ENCODE measurements at regions not wholly inside any gene's neighbourhood (a gene's known extent, or its start where the extent isn't known, plus 50 kb on each side); places are given as distances from the start of the nearest gene placed in this dataset.

DNA sequence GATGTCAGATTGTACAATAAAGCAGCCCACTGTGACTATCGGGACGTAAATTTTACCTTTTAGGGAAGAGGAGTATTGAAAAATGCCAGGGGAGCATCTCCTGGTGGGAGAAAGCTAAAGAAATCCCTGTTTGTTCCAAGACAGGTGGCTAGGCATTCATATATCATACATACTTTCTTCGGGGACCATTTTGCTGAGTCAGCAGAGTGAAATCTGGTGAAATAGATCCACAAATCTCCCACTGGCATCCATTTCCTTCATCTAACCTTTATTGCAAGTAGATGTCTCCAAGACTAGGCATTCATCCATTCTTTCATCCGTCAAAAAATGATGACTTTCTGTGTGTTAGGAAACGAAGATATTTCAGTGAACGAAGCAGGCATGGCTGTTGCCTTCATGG is 107.1 kb downstream of the BMP4 start:
- H3K4me3 ChIP-seq (ENCODE audit: low read length in 2 of 2): no peak overlapping the region
- H3K9me3 ChIP-seq (ENCODE audit: control insufficient read depth, low read length): no peaks in the 10 kb centered on the region
- H3K4me1 ChIP-seq (ENCODE audit: control insufficient read depth in 1 of 2, insufficient read depth in 2 of 2, low read length in 2 of 2): peaks cover 0 to 3% of the 10 kb centered on the region in 2 donors
- H3K27me3 ChIP-seq (ENCODE audit: control insufficient read depth in 1 of 2, insufficient read depth in 2 of 2, low read length in 1 of 2): no peaks in the 10 kb centered on the region
- H3K27ac ChIP-seq (ENCODE audit: low read depth in 1 of 2, low read length in 2 of 2): no peak overlapping the region
- 82 to 90% methylated on average over 6 of the region's 6 CpGs for WGBS, 2 donors
- DNase-seq: no peak
- no peak for ATAC-seq (ENCODE audit: low FRiP score)
- H3K36me3 ChIP-seq (ENCODE audit: control insufficient read depth in 1 of 2, insufficient read depth in 2 of 2, low read length in 1 of 2): no peaks in the 10 kb centered on the region
- intact Hi-C loops (cut with DNase I): no loop called here

DNA sequence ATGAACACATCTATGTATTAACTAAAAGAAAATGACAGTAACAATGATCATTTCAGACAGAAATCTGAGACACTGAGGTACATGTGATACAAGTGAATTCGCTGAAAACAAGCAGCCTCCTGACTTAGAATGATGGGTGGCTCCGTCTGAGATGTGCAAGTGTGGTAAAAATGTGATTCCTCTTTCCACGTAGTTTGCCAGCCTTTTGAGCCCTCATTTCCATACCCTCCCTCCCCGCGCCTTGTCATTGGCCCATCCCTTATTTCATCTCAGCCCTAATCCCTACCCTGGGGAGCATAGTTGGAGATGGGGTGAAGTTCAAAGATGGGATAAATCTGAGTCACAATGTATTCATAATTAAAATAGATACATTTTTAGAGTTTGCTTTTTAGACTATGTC is 107.8 kb downstream of the BMP4 start:
- H3K4me1 ChIP-seq (ENCODE audit: control insufficient read depth in 1 of 2, insufficient read depth in 2 of 2, low read length in 2 of 2): peaks cover 0 to 3% of the 10 kb centered on the region in 2 donors
- ATAC-seq (ENCODE audit: low FRiP score) (no peak), DNase-seq (no peak)
- intact Hi-C loops (cut with DNase I): no loop called here
- 96 to 97% methylated on average over 5 of the region's 5 CpGs for WGBS, 2 donors
- H3K36me3 ChIP-seq (ENCODE audit: control insufficient read depth in 1 of 2, insufficient read depth in 2 of 2, low read length in 1 of 2): no peaks in the 10 kb centered on the region
- no peaks in the 10 kb centered on the region for H3K27me3 ChIP-seq (ENCODE audit: control insufficient read depth in 1 of 2, insufficient read depth in 2 of 2, low read length in 1 of 2)
- H3K4me3 ChIP-seq (ENCODE audit: low read length in 2 of 2): no peak overlapping the region
- H3K9me3 ChIP-seq (ENCODE audit: control insufficient read depth, low read length): no peaks in the 10 kb centered on the region
- H3K27ac ChIP-seq (ENCODE audit: low read depth in 1 of 2, low read length in 2 of 2): no peak overlapping the region

DNA sequence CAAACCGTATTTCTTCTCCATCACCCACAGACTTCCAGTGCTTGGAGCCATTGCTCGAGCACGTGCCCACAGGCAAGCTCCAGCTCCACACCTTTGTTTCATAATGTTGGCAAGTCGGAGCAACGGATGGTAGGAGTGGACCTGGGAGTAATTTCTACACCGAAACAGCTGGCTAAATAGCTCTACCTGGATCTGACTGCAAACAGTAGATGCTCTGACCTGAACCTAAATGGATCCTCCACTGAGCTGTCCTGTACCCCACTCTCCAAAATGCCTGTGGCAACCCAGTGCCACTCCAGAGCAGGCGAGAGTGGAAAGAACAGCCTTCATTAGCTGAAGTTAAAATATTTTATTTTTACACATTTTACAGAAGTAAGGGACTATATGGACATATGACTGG is 108.7 kb downstream of the BMP4 start:
- ATAC-seq (ENCODE audit: low FRiP score) (no peak), DNase-seq (no peak)
- H3K27me3 ChIP-seq (ENCODE audit: control insufficient read depth in 1 of 2, insufficient read depth in 2 of 2, low read length in 1 of 2): no peaks in the 10 kb centered on the region
- H3K4me1 ChIP-seq (ENCODE audit: control insufficient read depth in 1 of 2, insufficient read depth in 2 of 2, low read length in 2 of 2): peaks cover under 1 to 3% of the 10 kb centered on the region in 2 donors
- H3K36me3 ChIP-seq (ENCODE audit: control insufficient read depth in 1 of 2, insufficient read depth in 2 of 2, low read length in 1 of 2): no peaks in the 10 kb centered on the region
- H3K27ac ChIP-seq (ENCODE audit: low read depth in 1 of 2, low read length in 2 of 2): no peak overlapping the region
- WGBS, 2 donors: 94 to 96% methylated on average over 7 of the region's 7 CpGs
- H3K9me3 ChIP-seq (ENCODE audit: control insufficient read depth, low read length): no peaks in the 10 kb centered on the region
- intact Hi-C loops (cut with DNase I): no loop called here
- H3K4me3 ChIP-seq (ENCODE audit: low read length in 2 of 2): no peak overlapping the region

DNA sequence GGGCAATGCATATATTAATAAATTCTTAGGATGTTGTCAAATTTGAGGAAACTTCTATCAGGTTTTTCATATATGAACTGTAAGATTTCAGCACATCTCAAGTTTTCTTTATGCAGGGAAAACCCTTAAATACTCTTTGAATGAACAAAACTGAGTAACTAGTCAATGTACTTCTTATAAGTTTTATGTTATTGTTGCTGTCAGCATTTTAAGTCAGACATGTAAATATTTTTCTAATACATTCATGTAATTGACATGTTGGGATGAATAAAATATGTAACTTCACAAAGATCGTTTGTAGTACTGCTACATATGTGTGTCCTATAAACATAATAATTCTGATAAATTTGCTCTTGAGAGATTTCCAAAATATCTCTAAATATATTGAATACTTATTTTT is 109.6 kb downstream of the BMP4 start:
- ATAC-seq (ENCODE audit: low FRiP score): no peak
- no peak overlapping the region for H3K27ac ChIP-seq (ENCODE audit: low read depth in 1 of 2, low read length in 2 of 2)
- intact Hi-C loops (cut with DNase I): no loop called here
- no peaks in the 10 kb centered on the region for H3K27me3 ChIP-seq (ENCODE audit: control insufficient read depth in 1 of 2, insufficient read depth in 2 of 2, low read length in 1 of 2)
- H3K4me1 ChIP-seq (ENCODE audit: control insufficient read depth in 1 of 2, insufficient read depth in 2 of 2, low read length in 2 of 2): peaks cover 2 to 3% of the 10 kb centered on the region in 2 donors
- H3K36me3 ChIP-seq (ENCODE audit: control insufficient read depth in 1 of 2, insufficient read depth in 2 of 2, low read length in 1 of 2): no peaks in the 10 kb centered on the region
- no peak for DNase-seq
- H3K4me3 ChIP-seq (ENCODE audit: low read length in 2 of 2): no peak overlapping the region
- H3K9me3 ChIP-seq (ENCODE audit: control insufficient read depth, low read length): no peaks in the 10 kb centered on the region
- WGBS, 2 donors: 78 to 83% methylated on average over 1 of the region's 1 CpG

DNA sequence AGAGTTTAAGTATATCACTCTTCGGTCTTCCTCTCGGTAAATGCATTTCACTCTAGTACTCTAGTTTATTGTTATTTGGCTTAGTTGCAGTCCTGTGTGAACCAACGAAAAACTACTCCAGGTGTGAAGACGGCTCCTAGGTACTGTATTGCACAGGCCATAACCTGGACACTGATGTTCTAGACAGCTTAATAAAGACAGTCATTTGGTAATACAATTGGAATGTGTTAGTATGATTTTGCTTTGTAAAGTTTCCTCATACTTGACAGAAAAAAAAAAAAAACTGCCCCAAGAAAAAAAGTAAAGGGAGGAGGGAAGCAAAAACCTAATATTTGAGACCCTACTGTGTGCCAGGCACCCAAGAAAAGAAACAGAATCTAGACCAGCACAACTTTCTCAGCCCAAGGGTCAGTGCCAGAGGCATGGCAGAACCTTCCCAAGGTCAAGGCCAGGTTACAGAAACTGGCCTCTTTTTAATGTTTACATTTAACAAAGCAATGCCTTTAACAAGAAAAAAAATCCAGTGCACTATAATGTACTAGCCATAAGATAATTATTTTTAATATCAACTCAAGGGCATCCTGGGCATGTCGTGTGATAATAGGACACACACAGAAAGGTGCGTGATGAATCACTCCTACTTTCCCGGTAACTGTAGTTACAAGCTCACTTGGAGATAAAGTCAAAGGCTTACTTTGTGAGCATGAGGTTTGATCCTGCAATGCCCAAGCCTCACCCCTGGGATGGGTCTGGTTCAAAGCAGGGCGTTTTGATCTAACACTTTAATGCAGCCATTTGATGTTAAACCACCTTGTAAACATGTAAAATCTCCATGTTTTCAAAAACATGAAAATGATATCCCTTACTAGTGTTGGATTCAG is 110.6 kb downstream of the BMP4 start:
- WGBS, 2 donors: 91 to 93% methylated on average over 8 of the region's 8 CpGs
- intact Hi-C loops (cut with DNase I): no loop called here
- no peaks in the 10 kb centered on the region for H3K9me3 ChIP-seq (ENCODE audit: control insufficient read depth, low read length)
- no peak overlapping the region for H3K27ac ChIP-seq (ENCODE audit: low read depth in 1 of 2, low read length in 2 of 2)
- no peak overlapping the region for H3K4me3 ChIP-seq (ENCODE audit: low read length in 2 of 2)
- DNase-seq (no peak), ATAC-seq (ENCODE audit: low FRiP score) (no peak)
- H3K27me3 ChIP-seq (ENCODE audit: control insufficient read depth in 1 of 2, insufficient read depth in 2 of 2, low read length in 1 of 2): no peaks in the 10 kb centered on the region
- H3K36me3 ChIP-seq (ENCODE audit: control insufficient read depth in 1 of 2, insufficient read depth in 2 of 2, low read length in 1 of 2): no peaks in the 10 kb centered on the region
- peaks cover 1 to 2% of the 10 kb centered on the region in 2 donors for H3K4me1 ChIP-seq (ENCODE audit: control insufficient read depth in 1 of 2, insufficient read depth in 2 of 2, low read length in 2 of 2)

DNA sequence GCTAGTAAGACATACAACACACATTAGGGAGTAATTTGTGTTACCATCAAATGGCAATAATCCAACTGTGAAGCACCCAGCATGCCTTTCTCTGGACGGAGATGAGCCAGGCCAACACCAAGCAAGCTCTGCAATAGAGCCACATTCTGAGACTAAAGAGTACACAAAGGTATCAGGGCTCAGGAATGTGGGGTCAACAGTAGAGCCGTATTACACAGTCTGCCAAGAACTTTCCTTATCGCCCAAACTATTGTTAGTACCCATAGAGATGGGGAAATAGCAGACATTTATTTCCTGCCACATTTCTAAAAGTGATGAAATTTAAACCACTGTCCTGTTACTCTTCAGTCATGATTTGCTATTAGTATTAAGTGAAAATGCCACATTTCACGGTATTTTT is 113.7 kb downstream of the BMP4 start:
- ATAC-seq (ENCODE audit: low FRiP score) (no peak), DNase-seq (no peak)
- 12% methylated on average over 4 of the region's 4 CpGs for WGBS, 2 donors
- Histone ChIP-seq H3K9me3 (ENCODE audit: control insufficient read depth, low read length) (no peaks in the 10 kb centered on the region), H3K4me3 (ENCODE audit: low read length in 2 of 2) (no peak overlapping the region), H3K27me3 (ENCODE audit: control insufficient read depth in 1 of 2, insufficient read depth in 2 of 2, low read length in 1 of 2) (no peaks in the 10 kb centered on the region), H3K27ac (ENCODE audit: low read depth in 1 of 2, low read length in 2 of 2) (no peak overlapping the region), H3K4me1 (ENCODE audit: control insufficient read depth in 1 of 2, insufficient read depth in 2 of 2, low read length in 2 of 2) (peaks cover 0 to 2% of the 10 kb centered on the region in 2 donors), H3K36me3 (ENCODE audit: control insufficient read depth in 1 of 2, insufficient read depth in 2 of 2, low read length in 1 of 2) (no peaks in the 10 kb centered on the region)
- intact Hi-C loops (cut with DNase I): no loop called here

DNA sequence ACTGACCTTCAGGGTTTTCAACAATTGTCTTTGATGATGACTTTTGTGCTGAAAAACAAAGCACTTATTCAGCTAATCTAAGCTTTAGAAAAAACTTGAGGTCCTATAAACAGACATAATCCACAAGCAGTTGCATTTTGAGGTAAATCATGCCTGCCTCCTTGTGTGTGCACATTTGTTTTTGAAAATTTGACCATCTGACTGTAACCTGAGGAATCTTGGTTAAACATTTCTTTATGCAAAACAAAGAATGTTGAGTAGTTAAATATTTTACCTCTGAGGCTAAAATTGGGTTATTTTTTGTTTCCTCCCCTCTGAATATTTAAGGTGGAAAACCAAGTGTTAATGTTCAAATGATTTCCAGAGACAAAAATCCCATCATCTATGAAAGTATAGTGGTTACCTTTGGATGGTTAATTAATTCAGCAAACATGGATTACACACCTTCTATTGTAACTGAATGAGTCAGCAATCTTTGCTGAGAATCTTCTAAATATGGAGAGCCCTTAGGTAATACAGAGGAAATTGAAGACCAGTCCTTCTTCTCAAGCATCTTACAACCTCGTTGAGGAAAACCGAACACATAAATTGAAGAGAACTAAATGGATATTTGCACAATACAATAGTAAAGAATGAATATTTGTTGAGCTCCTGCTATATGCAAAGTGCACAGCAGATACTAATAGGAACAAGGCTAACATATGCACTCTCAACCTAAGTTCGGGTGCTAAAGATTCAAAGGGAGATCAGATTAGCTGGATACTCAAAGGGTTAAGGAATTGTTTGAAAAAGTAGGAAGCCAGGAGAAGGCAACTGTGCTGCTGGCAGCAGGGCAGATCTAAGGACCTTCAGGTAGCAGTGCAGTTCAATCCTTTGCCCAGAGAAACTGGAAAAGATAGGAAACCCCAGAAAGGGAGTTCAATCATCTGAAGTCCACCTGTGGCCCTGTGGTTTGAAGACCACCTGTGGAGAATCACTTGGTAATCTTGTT is 115.2 kb downstream of the BMP4 start:
- DNase-seq (no peak), ATAC-seq (ENCODE audit: low FRiP score) (no peak)
- Histone ChIP-seq H3K27me3 (ENCODE audit: control insufficient read depth in 1 of 2, insufficient read depth in 2 of 2, low read length in 1 of 2) (no peaks in the 10 kb centered on the region), H3K4me3 (ENCODE audit: low read length in 2 of 2) (no peak overlapping the region), H3K4me1 (ENCODE audit: control insufficient read depth in 1 of 2, insufficient read depth in 2 of 2, low read length in 2 of 2) (peaks cover 0 to 2% of the 10 kb centered on the region in 2 donors), H3K9me3 (ENCODE audit: control insufficient read depth, low read length) (peaks cover 2% of the 10 kb centered on the region), H3K27ac (ENCODE audit: low read depth in 1 of 2, low read length in 2 of 2) (no peak overlapping the region), H3K36me3 (ENCODE audit: control insufficient read depth in 1 of 2, insufficient read depth in 2 of 2, low read length in 1 of 2) (no peaks in the 10 kb centered on the region)
- WGBS, 2 donors: 94 to 95% methylated on average over 3 of the region's 3 CpGs
- intact Hi-C loops (cut with DNase I): no loop called here

DNA sequence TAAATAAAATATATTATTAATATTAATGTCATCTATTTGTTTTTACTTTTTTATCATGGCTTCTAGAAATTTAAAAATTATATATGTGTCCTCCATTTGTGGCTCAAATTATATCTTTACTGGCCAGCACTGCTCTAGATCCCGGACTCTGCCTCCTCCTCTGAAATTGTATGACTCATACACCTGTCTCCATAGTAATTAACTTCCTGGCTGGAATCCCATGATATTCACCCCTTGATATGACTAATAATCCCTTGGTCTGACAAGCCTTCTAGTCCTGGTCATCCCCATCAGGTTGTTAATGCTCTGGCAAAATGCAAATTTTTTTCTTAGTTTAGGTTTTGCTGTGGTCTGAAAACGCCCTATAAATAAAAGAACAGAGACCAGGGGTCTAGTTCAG is 116.2 kb downstream of the BMP4 start:
- Histone ChIP-seq H3K27me3 (ENCODE audit: control insufficient read depth in 1 of 2, insufficient read depth in 2 of 2, low read length in 1 of 2) (no peaks in the 10 kb centered on the region), H3K9me3 (ENCODE audit: control insufficient read depth, low read length) (peaks cover 2% of the 10 kb centered on the region), H3K4me1 (ENCODE audit: control insufficient read depth in 1 of 2, insufficient read depth in 2 of 2, low read length in 2 of 2) (peaks cover 0 to 2% of the 10 kb centered on the region in 2 donors), H3K27ac (ENCODE audit: low read depth in 1 of 2, low read length in 2 of 2) (no peak overlapping the region), H3K36me3 (ENCODE audit: control insufficient read depth in 1 of 2, insufficient read depth in 2 of 2, low read length in 1 of 2) (no peaks in the 10 kb centered on the region), H3K4me3 (ENCODE audit: low read length in 2 of 2) (no peak overlapping the region)
- intact Hi-C loops (cut with DNase I): no loop called here
- DNase-seq (no peak), ATAC-seq (ENCODE audit: low FRiP score) (no peak)
- WGBS, 2 donors: 86 to 87% methylated on average over 2 of the region's 2 CpGs

Data from aorta (tissue), 5 donors.